ENCODE measurements at regions not wholly inside any gene's neighbourhood (a gene's known extent, or its start where the extent isn't known, plus 50 kb on each side); places are given as distances from the start of the nearest gene placed in this dataset.

GRCh38 chr16:63442246-63442645 is 1406.0 kb upstream of the CDH8 start:
- WGBS (ENCODE audit: insufficient coverage, insufficient replicate concordance, low lambda C conversion rate, missing lambda C conversion rate), result 17% methylated on average over 5 of the region's 5 CpGs
- in situ Hi-C loops (cut with MboI), result no loop called here
- RAD21 ChIA-PET (ENCODE audit: unreplicated experiment), result no interaction called here
- SMC1A ChIA-PET (ENCODE audit: uncharacterized antibody, unreplicated experiment), result no interaction called here
- no peak for ATAC-seq
- BruUV-seq (replicated peaks), result no TSS peak
- H3K4me2 ChIP-seq (ENCODE audit: control insufficient read depth, insufficient read depth), result no peak overlapping the region
- POLR2A ChIA-PET, result no interaction called here
- intact Hi-C loops (cut with micrococcal nuclease; ENCODE audit: unreplicated experiment), result no loop called here
- no peak overlapping the region for H3K9ac ChIP-seq (ENCODE audit: control insufficient read depth, insufficient read depth, low read length)
- FAIRE-seq, result no peak
- no peaks in the 10 kb centered on the region for H3K79me2 ChIP-seq (ENCODE audit: control insufficient read depth, insufficient read depth, low read length)
- DNase-seq (ENCODE audit: low read depth, low spot score), result no peak
- no peak overlapping the region for H2AFZ ChIP-seq (ENCODE audit: control insufficient read depth, low read depth, low read length)
- H3K9me3 ChIP-seq (replicated peaks; ENCODE audit: control insufficient read depth, insufficient read depth, low read length), result no peaks in the 10 kb centered on the region
- H3K4me1 ChIP-seq (ENCODE audit: control insufficient read depth, insufficient read depth, low read length), result no peaks in the 10 kb centered on the region
- CTCF ChIA-PET, result interaction anchor here (0.7 kb wide), 1 partner anchor 455 kb away, joined by 4 read pairs; no protein-coding TSS in a partner anchor
- no peak for TF ChIP-seq EGR1 (IDR thresholded peaks at IDR 0.05; ENCODE audit: borderline replicate concordance in 1 of 2, low read depth in 2 of 2, low read length in 2 of 2)
- TF ChIP-seq RELA (IDR thresholded peaks at IDR 0.05; ENCODE audit: borderline replicate concordance, partially characterized antibody), result no peak
- no peak for TF ChIP-seq PAX8 (IDR thresholded peaks at IDR 0.05)
- TF ChIP-seq E2F8 (IDR thresholded peaks at IDR 0.05; ENCODE audit: low read depth, partially characterized antibody), result no peak
- no peak for TF ChIP-seq IKZF2 (IDR thresholded peaks at IDR 0.05)
- TF ChIP-seq E2F4 (IDR thresholded peaks at IDR 0.05; ENCODE audit: low read depth, low read length), result no peak
- TF ChIP-seq NRF1 (conservative IDR thresholded peaks at IDR 0.05; ENCODE audit: low read depth, low read length), result no peak
- TF ChIP-seq ZNF24 (IDR thresholded peaks at IDR 0.05), result no peak
- TF ChIP-seq IRF4 (IDR thresholded peaks at IDR 0.05; ENCODE audit: low read depth, low read length), result no peak
- TF ChIP-seq BACH1 (IDR thresholded peaks at IDR 0.05; ENCODE audit: borderline replicate concordance), result no peak
- no peak for TF ChIP-seq PML (IDR thresholded peaks at IDR 0.05; ENCODE audit: low read length)
- TF ChIP-seq EP300 (IDR thresholded peaks at IDR 0.05; ENCODE audit: borderline replicate concordance in 1 of 2, control insufficient read depth in 1 of 2, low read depth in 2 of 2, low read length in 2 of 2), result no peak
- no peak for TF ChIP-seq MLLT1 (IDR thresholded peaks at IDR 0.05)
- no peak for TF ChIP-seq NR2C1 (IDR thresholded peaks at IDR 0.05)
- TF ChIP-seq SUZ12 (IDR thresholded peaks at IDR 0.05; ENCODE audit: unreplicated experiment), result no peak
- no peak for TF ChIP-seq ASH2L (IDR thresholded peaks at IDR 0.05; ENCODE audit: borderline replicate concordance, low read depth)
- H3K36me3 ChIP-seq (ENCODE audit: control insufficient read depth in 2 of 2, insufficient read depth in 2 of 2, low read length in 1 of 2), result no peaks in the 10 kb centered on the region
- no peak overlapping the region for H3K27ac ChIP-seq (ENCODE audit: control insufficient read depth, insufficient read depth)
- H4K20me1 ChIP-seq (ENCODE audit: control insufficient read depth, insufficient read depth), result no peaks in the 10 kb centered on the region
- H3K4me3 ChIP-seq, result no peak overlapping the region
- no peaks in the 10 kb centered on the region for H3K27me3 ChIP-seq (replicated peaks in 1 of 2; ENCODE audit: control insufficient read depth in 2 of 2, insufficient read depth in 2 of 2, low read length in 1 of 2)
